ENCODE measurements at regions not wholly inside any gene's neighbourhood (a gene's known extent, or its start where the extent isn't known, plus 50 kb on each side); places are given as distances from the start of the nearest gene placed in this dataset.

DNA sequence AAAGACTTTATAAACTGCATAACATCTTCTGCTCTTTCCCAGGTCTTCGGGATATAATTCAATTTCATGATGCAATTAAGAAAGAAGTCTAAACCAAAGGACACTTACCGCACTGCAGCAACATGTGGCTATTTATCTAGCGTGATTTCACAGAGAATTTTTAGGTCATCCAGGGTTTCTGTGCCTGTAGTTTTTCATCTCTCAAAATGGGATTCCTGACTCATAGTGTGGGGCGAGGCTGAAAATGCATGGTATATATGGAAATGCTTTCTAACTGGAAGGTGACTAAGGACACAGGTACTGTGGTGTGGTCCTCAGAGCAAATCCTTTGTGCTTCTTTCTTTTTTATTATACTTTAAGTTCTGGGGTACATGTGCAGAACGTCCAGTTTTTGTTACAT, 557.7 kb upstream of the KLF4 start:
- TF ChIP-seq YY1 (IDR thresholded peaks at IDR 0.05; ENCODE audit: insufficient read depth, insufficient read length), result no peak
- TF ChIP-seq ZNF274 (IDR thresholded peaks at IDR 0.05; ENCODE audit: low read depth, low read length), result no peak

Measured in NT2/D1 (cell line).